SK-N-SH (cell line): ENCODE measurements at regions not wholly inside any gene's neighbourhood (a gene's known extent, or its start where the extent isn't known, plus 50 kb on each side); places are given as distances from the start of the nearest gene placed in this dataset.

Experiments used
- CTCF ChIA-PET: fragments of 300-600, 350-600 bp; formaldehyde crosslinking; extraction: SDS; loops from one replicate; lab custom pipeline; 2021; lab: Yijun Ruan, JAX
- POLR2A ChIA-PET: fragments of 350-600 bp; sonication (Branson Sonifier 250); formaldehyde crosslinking; extraction: SDS; loops from one replicate; lab custom pipeline; 2020; ENCODE audit warnings: antibody characterized with exemption, inconsistent platforms; lab: Yijun Ruan, JAX
- DNase-seq: peaks from one replicate; pipeline ENCODE4 v3.0.0; 2012
- H2AFZ ChIP-seq: fragments of 200-600 bp; sonication (generic); 2 replicates; pipeline ENCODE4 v1.8.1; 2016; ENCODE audit warnings: antibody characterized with exemption, mild to moderate bottlenecking, low read depth
- H3F3A ChIP-seq: fragments of 200-600 bp; sonication (generic); replicated peaks from 2 replicates; pipeline ENCODE3; 2016; ENCODE audit warnings: antibody characterized with exemption, mild to moderate bottlenecking; ENCODE audit not compliant: insufficient read depth
- H3K27ac ChIP-seq, 2 experiments: fragments of 200-500 bp in 1 of 2; fragments of 200-600 bp in 1 of 2; sonication (Bioruptor generic) in 1 of 2; sonication (generic), shearing (Covaris generic) in 1 of 2; 2 replicates each; pipeline versions ENCODE4 v1.5.1 to v1.6.1; 2014 to 2016; ENCODE audit warnings: low read depth in 2 of 2, inconsistent platforms in 1 of 2, low read length in 1 of 2, mild to moderate bottlenecking in 1 of 2, mixed read lengths in 1 of 2
- H3K27me3 ChIP-seq: fragments of 200-600 bp; sonication (generic), shearing (Covaris generic); 2 replicates; pipeline ENCODE4 v1.6.1; 2016; ENCODE audit warnings: mixed run types; ENCODE audit not compliant: insufficient read depth
- H3K36me3 ChIP-seq, 2 experiments: fragments of 200-500 bp in 1 of 2; fragments of 200-600 bp in 1 of 2; sonication (Bioruptor generic) in 1 of 2; sonication (generic) in 1 of 2; replicated peaks in 1 of 2; 2 replicates each; pipeline versions ENCODE3 to v1.5.1; 2014 to 2016; ENCODE audit warnings: low read length in 1 of 2, mild to moderate bottlenecking in 1 of 2; ENCODE audit not compliant: insufficient read depth in 2 of 2, control insufficient read depth in 1 of 2
- H3K4me1 ChIP-seq, 2 experiments: fragments of 200-500 bp in 1 of 2; fragments of 200-600 bp in 1 of 2; sonication (Bioruptor generic) in 1 of 2; sonication (generic), shearing (Covaris generic) in 1 of 2; 2 replicates each; pipeline versions ENCODE4 v1.5.1 to v1.6.1; 2014 to 2016; ENCODE audit warnings: low read depth in 1 of 2, low read length in 1 of 2, mixed run types in 1 of 2; ENCODE audit not compliant: insufficient read depth in 2 of 2, control insufficient read depth in 1 of 2
- H3K4me2 ChIP-seq: fragments of 200-600 bp; sonication (generic), shearing (Covaris generic); 2 replicates; pipeline ENCODE4 v1.6.1; 2017; ENCODE audit warnings: mixed run types
- H3K4me3 ChIP-seq, 2 experiments: fragments of 200-500 bp in 1 of 2; fragments of 200-600 bp in 1 of 2; sonication (Bioruptor generic) in 1 of 2; sonication (generic), shearing (Covaris generic) in 1 of 2; 2 replicates each; pipeline versions ENCODE4 v1.5.1 to v1.8.1; 2014 to 2016; ENCODE audit warnings: low read depth in 2 of 2, inconsistent platforms in 1 of 2, low read length in 1 of 2, mild to moderate bottlenecking in 1 of 2, mixed read lengths in 1 of 2, moderate library complexity in 1 of 2
- H3K79me2 ChIP-seq: fragments of 200-600 bp; sonication (generic); 2 replicates; pipeline ENCODE4 v1.8.1; 2017; ENCODE audit warnings: mild to moderate bottlenecking; ENCODE audit not compliant: insufficient read depth
- H3K9ac ChIP-seq: fragments of 200-600 bp; sonication (generic); 2 replicates; pipeline ENCODE4 v1.6.1; 2017; ENCODE audit warnings: mixed run types
- H3K9me2 ChIP-seq: fragments of 200-600 bp; sonication (generic); 2 replicates; pipeline ENCODE4 v1.6.1; 2017; ENCODE audit warnings: mixed run types
- H3K9me3 ChIP-seq: fragments of 200-600 bp; sonication (generic); 2 replicates; pipeline ENCODE4 v1.6.1; 2017; ENCODE audit warnings: mixed run types, mild to moderate bottlenecking, moderate library complexity
- H4K20me1 ChIP-seq: fragments of 200-600 bp; sonication (generic); 2 replicates; pipeline ENCODE4 v1.6.1; 2017; ENCODE audit warnings: mild to moderate bottlenecking, mixed run types; ENCODE audit not compliant: insufficient read depth
- EP300 ChIP-seq, 2 experiments: IDR thresholded peaks; 2 replicates each; pipeline versions ENCODE4 v1.4.0 to v1.6.1; 2012; ENCODE audit warnings: borderline replicate concordance in 1 of 2, low read depth in 1 of 2, low read length in 1 of 2
- GABPA ChIP-seq: IDR thresholded peaks from 2 replicates; pipeline ENCODE4 v1.4.0; 2012; ENCODE audit warnings: low read depth, mild to moderate bottlenecking
- IRF3 ChIP-seq: fragments of 150-350 bp; IDR thresholded peaks from 2 replicates; pipeline ENCODE4 v1.6.1; 2016; ENCODE audit warnings: mild to moderate bottlenecking, low read depth, low read length
- JUND ChIP-seq: IDR thresholded peaks from 2 replicates; pipeline ENCODE4 v1.4.0; 2012
- NFIC ChIP-seq: IDR thresholded peaks from 2 replicates; pipeline ENCODE4 v1.4.0; 2012; ENCODE audit warnings: borderline replicate concordance
- PBX3 ChIP-seq: IDR thresholded peaks from 2 replicates; pipeline ENCODE4; 2012
- REST ChIP-seq: IDR thresholded peaks from 2 replicates; pipeline ENCODE4 v1.6.1; 2012; ENCODE audit warnings: mild to moderate bottlenecking, low read depth, low read length, moderate library complexity
- RFX5 ChIP-seq: IDR thresholded peaks from 2 replicates; pipeline ENCODE4 v1.6.1; 2012; ENCODE audit warnings: mild to moderate bottlenecking, improper control_type of control experiment, low read length
- TCF12 ChIP-seq: IDR thresholded peaks from 2 replicates; pipeline ENCODE4 v1.4.0; 2012
- TEAD4 ChIP-seq: IDR thresholded peaks from 2 replicates; pipeline ENCODE4 v1.4.0; 2012; ENCODE audit warnings: mild to moderate bottlenecking, borderline replicate concordance; ENCODE audit not compliant: insufficient read depth
- USF1 ChIP-seq: IDR thresholded peaks from 2 replicates; pipeline ENCODE4 v1.4.0; 2012; ENCODE audit warnings: low read depth, borderline replicate concordance
- WGBS: methylation state at CpG from one replicate; pipeline ENCODE4 v1.1.6; 2017; ENCODE audit warnings: low lambda C conversion rate; 5-methylcytosine and 5-hydroxymethylcytosine counted together

DNA sequence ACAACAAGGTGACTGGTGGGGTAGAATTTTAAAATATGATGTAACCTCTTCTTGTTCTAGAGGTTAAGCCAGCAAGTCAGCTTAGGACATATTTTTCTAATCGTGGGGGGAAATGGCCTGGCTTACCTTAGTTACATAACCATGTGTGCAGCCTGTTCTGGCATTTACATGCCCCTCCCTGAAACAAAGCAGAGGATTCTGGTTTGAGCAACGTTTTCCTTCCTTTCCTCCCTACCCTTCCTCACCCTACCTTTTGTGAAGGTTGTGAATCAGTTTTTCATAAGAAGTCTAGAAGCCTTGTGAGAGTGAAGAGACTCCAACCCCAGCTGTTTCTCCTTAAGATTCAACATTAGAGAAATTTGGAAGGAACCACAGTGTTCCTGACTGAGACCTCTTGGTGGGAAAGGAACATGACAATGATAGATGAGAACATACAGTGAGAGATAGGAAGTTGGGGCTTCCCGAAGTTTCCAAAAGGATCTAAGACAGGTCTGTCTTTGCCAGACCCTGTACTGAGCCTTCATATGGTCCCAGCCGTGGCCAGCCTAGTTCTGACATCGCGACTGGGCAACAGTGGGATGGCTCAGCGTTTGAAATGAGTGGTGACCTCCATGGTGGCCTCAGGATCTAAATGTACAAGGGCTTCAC is 365.2 kb downstream of the SPATA31D1 start:
- TF ChIP-seq IRF3: no peak
- TF ChIP-seq NFIC: no peak
- TF ChIP-seq REST: no peak
- no peak for TF ChIP-seq PBX3
- no peak for TF ChIP-seq GABPA
- TF ChIP-seq RFX5: no peak
- no peak for TF ChIP-seq TCF12
- TF ChIP-seq USF1: no peak
- no peak for TF ChIP-seq TEAD4
- no peak for TF ChIP-seq JUND
- TF ChIP-seq EP300 (IDR thresholded peaks at IDR 0.05; ENCODE audit: borderline replicate concordance in 1 of 2, low read depth in 1 of 2, low read length in 1 of 2): no peak
- Histone ChIP-seq H3K27me3 (no peaks in the 10 kb centered on the region), H3K79me2 (no peaks in the 10 kb centered on the region), H3K4me2 (no peak overlapping the region), H3F3A (peaks cover 10% of the 10 kb centered on the region), H3K9me3 (peaks cover 6% of the 10 kb centered on the region; the same call in 1 of the 2 replicates), H3K4me3 (no peak overlapping the region), H3K9me2 (no peaks in the 10 kb centered on the region), H4K20me1 (no peaks in the 10 kb centered on the region), H3K27ac (peak overlapping the region in 1 of 2 experiments; percentile 64; a peak in 2 of 4 replicates), H3K9ac (no peak overlapping the region), H2AFZ (peak overlapping the region; percentile 12; the same call in 1 of the 2 replicates), H3K36me3 (no peaks in the 10 kb centered on the region), H3K4me1 (no peaks in the 10 kb centered on the region; a peak in 1 of 4 replicates)
- ChIA-PET POLR2A (no interaction called here), CTCF (no interaction called here)
- DNase-seq: no peak
- 69% methylated on average over 3 of the region's 7 CpGs for WGBS
